Right cardiac atrium (tissue), 5 donors: ENCODE measurements at regions not wholly inside any gene's neighbourhood (a gene's known extent, or its start where the extent isn't known, plus 50 kb on each side); places are given as distances from the start of the nearest gene placed in this dataset.

Source experiments
- ATAC-seq, 2 donors: fragments of 200-7000 bp; cut with Tn5 transposase; one replicate each; pipeline versions ENCODE4 v1.8.0 to v1.9.1; 2020; ENCODE audit warnings: moderate library complexity in 2 of 2, mild to moderate bottlenecking in 1 of 2
- DNase-seq, 3 donors: peaks; one replicate each; pipeline ENCODE4 v3.0.0-alpha.2; 2020
- H3K27ac ChIP-seq: one replicate; pipeline ENCODE4 v1.5.1; 2013; ENCODE audit warnings: mild to moderate bottlenecking, low read length, control low read depth, moderate library complexity
- H3K27me3 ChIP-seq: one replicate; pipeline ENCODE4 v1.6.1; 2013; ENCODE audit not compliant: control insufficient read depth, insufficient read depth
- H3K4me1 ChIP-seq: one replicate; pipeline ENCODE4 v1.6.1; 2013; ENCODE audit warnings: low read length; ENCODE audit not compliant: control insufficient read depth, insufficient read depth
- H3K4me3 ChIP-seq: one replicate; pipeline ENCODE4 v1.5.1; 2013; ENCODE audit warnings: low read length, control low read depth
- H3K9me3 ChIP-seq: one replicate; pipeline ENCODE4 v1.6.1; 2013; ENCODE audit warnings: low read length; ENCODE audit not compliant: control insufficient read depth
- WGBS: extraction: QIAGEN DNeasy Blood & Tissue Kit; methylation state at CpG from one replicate; pipeline ENCODE4 v1.1.7; 2013; 5-methylcytosine and 5-hydroxymethylcytosine counted together
- intact Hi-C, 4 donors: fragments of 100-400 bp; cut with DNase I; formaldehyde crosslinking; loops; one replicate each; pipeline versions ENCODE4 v1.11.0 to v1.14.0; 2022 to 2023
- donor health status: healthy with polysubstance abuse.
- donor health status: DM: no; HTN: yes; CAD: no.
- donor health status: DM: no; HTN: no; CAD: no.
- donor health status: DM: no; HTN: yes; CAD: no; lungs with severe emphysema.
- donor health status: DM: yes; HTN: yes; CAD: no.

DNA sequence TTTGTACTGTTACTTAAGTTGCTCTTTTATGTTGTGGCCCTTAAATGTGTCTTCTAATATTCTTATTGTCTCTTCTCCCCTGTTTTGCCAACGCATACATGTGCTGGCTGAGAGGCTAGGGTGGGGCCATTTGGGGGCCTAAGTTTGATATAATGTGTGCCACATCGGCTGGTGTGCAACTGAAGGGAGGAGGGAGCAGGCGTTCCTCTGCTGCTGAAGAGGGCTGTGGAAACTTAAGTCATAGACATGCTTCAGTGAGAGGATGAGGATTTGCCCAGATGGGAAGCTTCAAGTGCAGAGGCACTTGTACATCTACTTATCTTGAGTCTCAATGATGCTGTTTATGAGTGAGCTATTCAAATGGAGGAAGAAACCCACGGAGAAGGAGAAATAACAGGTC is 630.6 kb downstream of the LMO4 start:
- ATAC-seq (no peak), DNase-seq (no peak)
- Histone ChIP-seq H3K4me1 (peaks cover 6% of the 10 kb centered on the region), H3K27me3 (no peaks in the 10 kb centered on the region), H3K9me3 (no peaks in the 10 kb centered on the region), H3K4me3 (no peak overlapping the region), H3K27ac (no peak overlapping the region)
- intact Hi-C loops = loop anchor here (10.0 kb wide), 3 partner anchors 634 to 824 kb away; partner anchors contain the start of gene LMO4 (in 3 of the 4)
- WGBS = 56% methylated on average over 4 of the region's 4 CpGs

GRCh38 chr1:87961992-87962391 is 633.3 kb downstream of the LMO4 start:
- H3K27ac ChIP-seq = no peak overlapping the region
- H3K4me3 ChIP-seq = no peak overlapping the region
- H3K4me1 ChIP-seq = no peaks in the 10 kb centered on the region
- no peaks in the 10 kb centered on the region for H3K27me3 ChIP-seq
- DNase-seq = no peak
- H3K9me3 ChIP-seq = no peaks in the 10 kb centered on the region
- intact Hi-C loops = no loop called here
- no peak for ATAC-seq

DNA sequence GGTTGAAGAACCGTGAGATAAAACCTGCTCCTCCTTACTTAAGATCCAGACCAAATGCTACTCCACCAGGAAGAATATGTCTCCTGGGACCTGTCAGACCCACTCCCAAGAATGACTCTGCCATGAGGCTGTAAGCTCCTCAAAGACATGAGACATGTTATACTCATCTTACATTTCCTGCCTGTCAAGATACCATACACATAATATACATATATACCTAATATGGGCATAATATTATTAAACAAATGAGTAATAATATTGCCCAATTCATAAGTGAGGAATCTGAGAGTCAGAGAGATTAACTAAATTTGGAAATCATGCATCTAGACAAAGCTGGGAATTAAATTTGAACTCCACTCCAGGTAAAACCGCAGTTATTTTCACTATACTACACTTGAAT is 634.9 kb downstream of the LMO4 start:
- no peak for ATAC-seq
- Histone ChIP-seq H3K4me3 (no peak overlapping the region), H3K9me3 (no peaks in the 10 kb centered on the region), H3K27ac (no peak overlapping the region), H3K4me1 (peaks cover under 1% of the 10 kb centered on the region), H3K27me3 (no peaks in the 10 kb centered on the region)
- no peak for DNase-seq
- intact Hi-C loops = no loop called here
- 92% methylated on average over 2 of the region's 2 CpGs for WGBS

GRCh38 chr1:87965193-87965592 is 636.5 kb downstream of the LMO4 start:
- Histone ChIP-seq H3K9me3 (no peaks in the 10 kb centered on the region), H3K4me3 (no peak overlapping the region), H3K4me1 (peaks cover 2% of the 10 kb centered on the region), H3K27me3 (no peaks in the 10 kb centered on the region), H3K27ac (no peak overlapping the region)
- ATAC-seq = no peak
- intact Hi-C loops = no loop called here
- DNase-seq = no peak
- WGBS = 95% methylated on average over 5 of the region's 5 CpGs

GRCh38 chr1:87968197-87968955 is 639.7 kb downstream of the LMO4 start:
- WGBS = 36% methylated on average over 4 of the region's 4 CpGs
- Histone ChIP-seq H3K9me3 (no peaks in the 10 kb centered on the region), H3K27me3 (no peaks in the 10 kb centered on the region), H3K27ac (peak overlapping the region; percentile 61), H3K4me1 (peaks cover 2% of the 10 kb centered on the region), H3K4me3 (no peak overlapping the region)
- ATAC-seq (peak; percentile 95 to 97), DNase-seq (peak; percentile 70 to 84 (median 80))
- intact Hi-C loops = no loop called here

DNA sequence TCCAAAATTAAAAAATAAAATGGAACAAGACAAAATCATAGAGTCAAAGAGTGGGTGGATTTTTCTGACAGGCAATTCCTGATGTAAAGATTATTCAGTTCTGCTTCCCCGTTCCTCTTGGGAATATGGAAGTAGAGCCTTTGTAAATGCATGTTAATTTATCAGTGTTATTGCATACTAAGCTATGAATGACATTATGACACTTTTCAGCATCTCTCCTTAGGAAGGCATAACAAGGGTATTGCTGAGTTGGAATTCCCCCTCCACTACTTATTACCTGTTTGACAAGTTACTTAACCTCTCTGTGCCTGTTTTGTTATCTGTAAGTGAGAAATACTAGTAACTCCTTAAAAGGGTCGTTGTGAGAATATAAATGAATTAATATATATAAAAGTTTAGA is 640.4 kb downstream of the LMO4 start:
- H3K4me1 ChIP-seq = peaks cover 2% of the 10 kb centered on the region
- H3K9me3 ChIP-seq = no peaks in the 10 kb centered on the region
- intact Hi-C loops = no loop called here
- ATAC-seq (no peak), DNase-seq (no peak)
- H3K27ac ChIP-seq = no peak overlapping the region
- H3K27me3 ChIP-seq = no peaks in the 10 kb centered on the region
- no peak overlapping the region for H3K4me3 ChIP-seq
- 65% methylated on average over 2 of the region's 2 CpGs for WGBS

- intact Hi-C loops = no loop called here
- 60% methylated on average over 3 of the region's 3 CpGs for WGBS
Measured at GRCh38 chr1:87972811-87973210, 644.1 kb downstream of the LMO4 start.

DNA sequence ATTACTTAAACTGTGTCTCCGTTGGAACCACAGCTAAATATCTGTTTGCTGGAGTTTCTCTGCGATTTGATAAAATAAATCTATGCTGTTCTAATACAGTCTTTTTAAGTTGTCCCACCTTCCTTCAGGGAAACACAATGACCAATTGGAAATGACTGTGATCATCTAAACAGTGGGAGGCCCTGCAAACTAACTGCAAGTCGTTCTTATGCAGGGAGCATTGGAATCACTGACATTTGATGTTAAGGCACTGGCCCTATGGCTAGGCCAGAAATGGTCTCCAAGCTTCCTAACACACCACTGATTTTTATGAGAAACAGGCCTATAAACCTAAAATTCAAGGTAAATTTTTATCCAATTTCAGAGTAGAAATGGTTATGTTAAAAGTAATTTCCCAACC is 645.2 kb downstream of the LMO4 start:
- H3K9me3 ChIP-seq = no peaks in the 10 kb centered on the region
- H3K4me3 ChIP-seq = no peak overlapping the region
- no peaks in the 10 kb centered on the region for H3K4me1 ChIP-seq
- H3K27me3 ChIP-seq = no peaks in the 10 kb centered on the region
- ATAC-seq (no peak), DNase-seq (no peak)
- intact Hi-C loops = no loop called here
- WGBS = 82% methylated on average over 3 of the region's 3 CpGs
- H3K27ac ChIP-seq = no peak overlapping the region

More at GRCh38 chr1:87972811-87973210, 644.1 kb downstream of the LMO4 start:
- Histone ChIP-seq H3K27me3 (no peaks in the 10 kb centered on the region), H3K9me3 (no peaks in the 10 kb centered on the region), H3K4me3 (no peak overlapping the region), H3K4me1 (peaks cover 2% of the 10 kb centered on the region), H3K27ac (no peak overlapping the region)
- DNase-seq (no peak), ATAC-seq (no peak)

DNA sequence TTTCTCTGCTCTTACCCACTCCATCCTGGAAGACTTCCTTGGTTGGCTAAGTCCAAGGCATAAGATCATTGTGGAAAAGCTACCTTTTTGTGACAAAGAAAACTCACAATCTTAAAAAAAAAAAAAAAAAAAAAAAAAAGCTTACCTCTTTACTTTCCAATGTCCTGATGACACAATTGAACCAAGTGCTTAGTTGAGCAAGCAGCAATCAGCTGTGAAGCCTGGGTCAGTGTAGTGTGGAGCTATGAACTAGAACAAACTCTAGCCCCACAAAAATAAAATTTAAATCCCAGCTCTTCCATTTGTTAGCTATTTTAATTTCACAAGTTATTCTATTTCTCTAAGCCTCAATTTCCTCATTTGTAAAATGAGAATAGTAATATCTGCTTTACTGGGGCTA is 647.6 kb downstream of the LMO4 start:
- Histone ChIP-seq H3K4me1 (no peaks in the 10 kb centered on the region), H3K9me3 (no peaks in the 10 kb centered on the region), H3K4me3 (no peak overlapping the region), H3K27me3 (no peaks in the 10 kb centered on the region), H3K27ac (no peak overlapping the region)
- intact Hi-C loops = no loop called here
- ATAC-seq (no peak), DNase-seq (no peak)

DNA sequence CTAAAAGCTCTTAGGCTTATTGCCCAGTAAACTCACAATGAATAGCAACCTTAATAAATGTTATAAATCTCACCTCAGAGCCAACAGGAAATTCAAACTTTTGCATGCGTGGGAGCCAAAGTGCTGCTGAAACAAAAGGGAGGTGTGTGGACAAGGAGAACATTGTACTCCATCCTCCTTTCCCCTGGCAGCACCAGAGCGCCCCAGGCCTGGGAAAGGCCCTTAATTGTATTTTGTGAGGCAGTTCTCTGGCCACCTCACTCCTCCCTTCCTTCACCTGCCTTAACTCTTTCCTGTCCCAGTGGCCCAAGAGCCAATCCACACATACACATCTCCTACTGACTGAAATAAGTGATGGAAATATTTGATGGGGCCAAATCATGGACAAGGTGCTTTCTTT is 648.5 kb downstream of the LMO4 start:
- ATAC-seq = no peak
- Histone ChIP-seq H3K27ac (no peak overlapping the region), H3K27me3 (no peaks in the 10 kb centered on the region), H3K4me1 (no peaks in the 10 kb centered on the region), H3K4me3 (no peak overlapping the region), H3K9me3 (no peaks in the 10 kb centered on the region)
- intact Hi-C loops = no loop called here
- 75% methylated on average over 2 of the region's 2 CpGs for WGBS
- DNase-seq = no peak

GRCh38 chr1:87979079-87979478 is 650.4 kb downstream of the LMO4 start:
- H3K27me3 ChIP-seq = no peaks in the 10 kb centered on the region
- WGBS = 76% methylated on average over 2 of the region's 2 CpGs
- no peak overlapping the region for H3K27ac ChIP-seq
- intact Hi-C loops = no loop called here
- no peaks in the 10 kb centered on the region for H3K9me3 ChIP-seq
- ATAC-seq (no peak), DNase-seq (no peak)
- H3K4me3 ChIP-seq = no peak overlapping the region
- no peaks in the 10 kb centered on the region for H3K4me1 ChIP-seq

GRCh38 chr1:87980494-87980893 is 651.8 kb downstream of the LMO4 start:
- Histone ChIP-seq H3K4me3 (no peak overlapping the region), H3K27ac (no peak overlapping the region), H3K4me1 (no peaks in the 10 kb centered on the region), H3K9me3 (no peaks in the 10 kb centered on the region), H3K27me3 (no peaks in the 10 kb centered on the region)
- WGBS = 84% methylated on average over 3 of the region's 3 CpGs
- ATAC-seq (no peak), DNase-seq (no peak)
- intact Hi-C loops = no loop called here
